Mesenchymal stem cell (in vitro differentiated cells and primary cell): ENCODE measurements at regions not wholly inside any gene's neighbourhood (a gene's known extent, or its start where the extent isn't known, plus 50 kb on each side); places are given as distances from the start of the nearest gene placed in this dataset.

ENCODE experiments used
- DNase-seq: peaks from one replicate; pipeline ENCODE4 v3.0.0-alpha.2; 2013
- H2AFZ ChIP-seq: one replicate; pipeline ENCODE4 v1.6.1; 2013; ENCODE audit warnings: low read depth, mild to moderate bottlenecking, control low read depth, inconsistent platforms, low read length, moderate library complexity
- H2AK5ac ChIP-seq: 2 replicates; pipeline ENCODE4 v1.6.1; 2013; ENCODE audit warnings: low read length, moderate library complexity, mild to moderate bottlenecking, inconsistent platforms; ENCODE audit not compliant: severe bottlenecking
- H2BK120ac ChIP-seq: one replicate; pipeline ENCODE4 v1.6.1; 2013; ENCODE audit warnings: low read depth, mild to moderate bottlenecking, inconsistent platforms, low read length, moderate library complexity
- H2BK12ac ChIP-seq, 2 experiments: one replicate each; pipeline ENCODE4 v1.6.1; 2013; ENCODE audit warnings: inconsistent platforms in 2 of 2, low read length in 2 of 2, mild to moderate bottlenecking in 2 of 2, moderate library complexity in 2 of 2, control low read depth in 1 of 2
- H2BK15ac ChIP-seq: one replicate; pipeline ENCODE4 v1.6.1; 2013; ENCODE audit warnings: mild to moderate bottlenecking, low read depth, inconsistent platforms; ENCODE audit not compliant: poor library complexity, severe bottlenecking
- H2BK5ac ChIP-seq: 2 replicates; pipeline ENCODE4 v1.6.1; 2013; ENCODE audit warnings: low read depth, mild to moderate bottlenecking, low read length, control low read depth, inconsistent platforms; ENCODE audit not compliant: poor library complexity, severe bottlenecking
- H3K14ac ChIP-seq, 2 experiments: one replicate each; pipeline ENCODE4 v1.6.1; 2013; ENCODE audit warnings: inconsistent platforms in 2 of 2, low read length in 2 of 2, control low read depth in 1 of 2, mild to moderate bottlenecking in 1 of 2, moderate library complexity in 1 of 2
- H3K18ac ChIP-seq, 2 experiments: one replicate each; pipeline ENCODE4 v1.6.1; 2013; ENCODE audit warnings: inconsistent platforms in 2 of 2, low read length in 2 of 2, control low read depth in 1 of 2, low read depth in 1 of 2, mild to moderate bottlenecking in 1 of 2
- H3K23ac ChIP-seq, 2 experiments: one replicate each; pipeline ENCODE4 v1.6.1; 2013; ENCODE audit warnings: inconsistent platforms in 2 of 2, low read length in 2 of 2, mild to moderate bottlenecking in 2 of 2, moderate library complexity in 2 of 2, control low read depth in 1 of 2
- H3K27ac ChIP-seq: 2 replicates; pipeline ENCODE4 v1.5.1; 2013; ENCODE audit warnings: mild to moderate bottlenecking, moderate library complexity, low read length, control low read depth, inconsistent platforms; ENCODE audit not compliant: poor library complexity, severe bottlenecking
- H3K27me3 ChIP-seq, 2 experiments: 2 replicates each; pipeline versions ENCODE4 v1.6.1 to v1.7.0; 2013; ENCODE audit warnings: low read length in 2 of 2, mild to moderate bottlenecking in 2 of 2, moderate library complexity in 2 of 2, control low read depth in 1 of 2, inconsistent platforms in 1 of 2; ENCODE audit not compliant: control insufficient read depth in 1 of 2, insufficient read depth in 1 of 2
- H3K36me3 ChIP-seq, 2 experiments: 2 replicates each; pipeline versions ENCODE4 v1.6.1 to v1.7.0; 2013; ENCODE audit warnings: low read length in 2 of 2, control low read depth in 1 of 2, inconsistent platforms in 1 of 2, low read depth in 1 of 2, mild to moderate bottlenecking in 1 of 2; ENCODE audit not compliant: insufficient read depth in 2 of 2, control insufficient read depth in 1 of 2
- H3K4ac ChIP-seq, 2 experiments: one replicate each; pipeline ENCODE4 v1.6.1; 2013; ENCODE audit warnings: inconsistent platforms in 2 of 2, low read length in 2 of 2, mild to moderate bottlenecking in 2 of 2, moderate library complexity in 2 of 2, control low read depth in 1 of 2, low read depth in 1 of 2
- H3K4me1 ChIP-seq: 2 replicates; pipeline ENCODE4 v1.6.1; 2013; ENCODE audit warnings: low read depth, low read length, control low read depth; ENCODE audit not compliant: control insufficient read depth, insufficient read depth
- H3K4me2 ChIP-seq: 2 replicates; pipeline ENCODE4 v1.6.1; 2013; ENCODE audit warnings: low read length, mild to moderate bottlenecking, inconsistent platforms; ENCODE audit not compliant: poor library complexity, severe bottlenecking
- H3K4me3 ChIP-seq, 2 experiments: 2 replicates each; pipeline versions ENCODE4 v1.5.1 to v1.7.0; 2013; ENCODE audit warnings: low read length in 2 of 2, mild to moderate bottlenecking in 2 of 2, control low read depth in 1 of 2, low read depth in 1 of 2; ENCODE audit not compliant: insufficient read depth in 1 of 2
- H3K79me1 ChIP-seq: replicated peaks from 2 replicates; pipeline ENCODE4 v1.6.1; 2013; ENCODE audit warnings: mild to moderate bottlenecking, control low read depth, low read length, inconsistent platforms; ENCODE audit not compliant: poor library complexity, severe bottlenecking
- H3K9ac ChIP-seq: 2 replicates; pipeline ENCODE4 v1.7.0; 2013; ENCODE audit warnings: mild to moderate bottlenecking, low read length, moderate library complexity
- H3K9me3 ChIP-seq: 2 replicates; pipeline ENCODE4 v1.7.0; 2013; ENCODE audit warnings: mild to moderate bottlenecking, low read length; ENCODE audit not compliant: control insufficient read depth
- H4K8ac ChIP-seq: one replicate; pipeline ENCODE4 v1.6.1; 2013; ENCODE audit warnings: inconsistent platforms, mild to moderate bottlenecking, low read length, moderate library complexity
- H4K91ac ChIP-seq: one replicate; pipeline ENCODE4 v1.6.1; 2013; ENCODE audit warnings: mild to moderate bottlenecking, low read length, inconsistent platforms
- WGBS: methylation state at CpG from one replicate; pipeline ENCODE4 v1.1.7; 2013; ENCODE audit warnings: mixed read lengths; 5-methylcytosine and 5-hydroxymethylcytosine counted together

- Histone ChIP-seq H4K91ac (no peak overlapping the region), H3K4ac (no peak overlapping the region), H2AK5ac (no peak overlapping the region), H2BK5ac (no peak overlapping the region), H2BK120ac (no peak overlapping the region), H4K8ac (no peak overlapping the region), H3K23ac (no peak overlapping the region), H3K27me3 (no peaks in the 10 kb centered on the region), H3K14ac (no peak overlapping the region), H3K4me3 (no peak overlapping the region), H3K9ac (no peak overlapping the region), H3K4me2 (no peak overlapping the region), H3K79me1 (no peaks in the 10 kb centered on the region), H3K9me3 (peaks cover 11% of the 10 kb centered on the region), H2BK15ac (no peak overlapping the region), H2AFZ (no peak overlapping the region), H3K27ac (no peak overlapping the region), H2BK12ac (no peak overlapping the region), H3K36me3 (no peaks in the 10 kb centered on the region), H3K4me1 (no peaks in the 10 kb centered on the region), H3K18ac (no peak overlapping the region)
- WGBS = no CpG with 5 or more reads among the region's 1 CpG
- no peak for DNase-seq
Measured at GRCh38 chr6:121806116-121806515, 370.7 kb downstream of the GJA1 start.

GRCh38 chr6:121809211-121809610, 373.8 kb downstream of the GJA1 start:
- DNase-seq = no peak
- no peaks in the 10 kb centered on the region for H3K9me3 ChIP-seq
- H3K4ac ChIP-seq = no peak overlapping the region
- no peaks in the 10 kb centered on the region for H3K36me3 ChIP-seq
- H2BK120ac ChIP-seq = peak overlapping the region; percentile 73
- H3K27me3 ChIP-seq = no peaks in the 10 kb centered on the region
- no peak overlapping the region for H3K14ac ChIP-seq
- no peak overlapping the region for H3K4me2 ChIP-seq
- no peak overlapping the region for H3K23ac ChIP-seq
- H4K91ac ChIP-seq = no peak overlapping the region
- H2BK12ac ChIP-seq = peak overlapping the region in 1 of 2 experiments; percentile 37
- no peak overlapping the region for H2BK5ac ChIP-seq
- peak overlapping the region; percentile 43 to 46 for H3K18ac ChIP-seq
- H3K27ac ChIP-seq = no peak overlapping the region
- WGBS = 100% methylated on average over 1 of the region's 3 CpGs
- no peaks in the 10 kb centered on the region for H3K4me1 ChIP-seq
- no peak overlapping the region for H2BK15ac ChIP-seq
- no peak overlapping the region for H2AK5ac ChIP-seq
- peak overlapping the region; percentile 54 for H4K8ac ChIP-seq
- peak overlapping the region; percentile 51 for H2AFZ ChIP-seq
- H3K9ac ChIP-seq = peak overlapping the region; percentile 5
- no peak overlapping the region for H3K4me3 ChIP-seq
- no peaks in the 10 kb centered on the region for H3K79me1 ChIP-seq

- H3K4me2 ChIP-seq = no peak overlapping the region
- H3K36me3 ChIP-seq = no peaks in the 10 kb centered on the region
- H3K4me1 ChIP-seq = no peaks in the 10 kb centered on the region
- no peaks in the 10 kb centered on the region for H3K9me3 ChIP-seq
- no peak overlapping the region for H3K4ac ChIP-seq
- H2AK5ac ChIP-seq = no peak overlapping the region
- no peak overlapping the region for H3K27ac ChIP-seq
- H3K9ac ChIP-seq = no peak overlapping the region
- no peak overlapping the region for H4K8ac ChIP-seq
- no peak overlapping the region for H2BK15ac ChIP-seq
- no peak overlapping the region for H3K18ac ChIP-seq
- no peak for DNase-seq
- 93% methylated on average over 6 of the region's 7 CpGs for WGBS
- no peaks in the 10 kb centered on the region for H3K27me3 ChIP-seq
- H2BK12ac ChIP-seq = no peak overlapping the region
- no peak overlapping the region for H2AFZ ChIP-seq
- no peaks in the 10 kb centered on the region for H3K79me1 ChIP-seq
- H3K23ac ChIP-seq = no peak overlapping the region
- no peak overlapping the region for H3K4me3 ChIP-seq
- no peak overlapping the region for H4K91ac ChIP-seq
- H3K14ac ChIP-seq = no peak overlapping the region
- H2BK120ac ChIP-seq = no peak overlapping the region
- H2BK5ac ChIP-seq = no peak overlapping the region
Measured at GRCh38 chr6:121810158-121811032, 374.9 kb downstream of the GJA1 start.

- Histone ChIP-seq H4K91ac (no peak overlapping the region), H2BK5ac (no peak overlapping the region), H2AFZ (no peak overlapping the region), H3K18ac (no peak overlapping the region), H2BK12ac (no peak overlapping the region), H3K36me3 (no peaks in the 10 kb centered on the region), H2BK120ac (no peak overlapping the region), H3K27ac (no peak overlapping the region), H3K79me1 (no peaks in the 10 kb centered on the region), H3K27me3 (no peaks in the 10 kb centered on the region), H3K4me2 (no peak overlapping the region), H3K4me1 (no peaks in the 10 kb centered on the region), H3K14ac (no peak overlapping the region), H3K23ac (no peak overlapping the region), H2AK5ac (no peak overlapping the region), H2BK15ac (no peak overlapping the region), H4K8ac (no peak overlapping the region), H3K4me3 (no peak overlapping the region), H3K4ac (no peak overlapping the region), H3K9me3 (no peaks in the 10 kb centered on the region), H3K9ac (no peak overlapping the region)
- WGBS = 87% methylated on average over 3 of the region's 3 CpGs
- DNase-seq = no peak
Measured at GRCh38 chr6:121811106-121811505, 375.7 kb downstream of the GJA1 start.
